Subcutaneous abdominal adipose tissue (tissue), 5 donors: ENCODE measurements at regions not wholly inside any gene's neighbourhood (a gene's known extent, or its start where the extent isn't known, plus 50 kb on each side); places are given as distances from the start of the nearest gene placed in this dataset.

Source experiments
- H3K27ac ChIP-seq: one replicate; pipeline ENCODE4 v1.7.0; 2013; ENCODE audit warnings: low read depth, mild to moderate bottlenecking, inconsistent platforms, low read length, moderate library complexity
- H3K27me3 ChIP-seq, 5 donors: one replicate each; pipeline ENCODE4 v1.7.0; 2013; ENCODE audit warnings: low read length in 5 of 5, inconsistent platforms in 1 of 5; ENCODE audit not compliant: control insufficient read depth in 5 of 5, insufficient read depth in 4 of 5
- H3K36me3 ChIP-seq, 5 donors: one replicate each; pipeline ENCODE4 v1.7.0; 2013; ENCODE audit warnings: low read length in 5 of 5; ENCODE audit not compliant: control insufficient read depth in 5 of 5, insufficient read depth in 5 of 5
- H3K4me1 ChIP-seq, 5 donors: one replicate each; pipeline ENCODE4 v1.7.0; 2013; ENCODE audit warnings: low read length in 5 of 5, mild to moderate bottlenecking in 3 of 5, moderate library complexity in 1 of 5; ENCODE audit not compliant: control insufficient read depth in 5 of 5, insufficient read depth in 5 of 5
- H3K4me3 ChIP-seq, 5 donors: one replicate each; pipeline ENCODE4 v1.7.0; 2013; ENCODE audit warnings: low read length in 5 of 5, low read depth in 1 of 5
- H3K9ac ChIP-seq, 5 donors: one replicate each; pipeline ENCODE4 v1.7.0; 2013; ENCODE audit warnings: low read length in 5 of 5, mild to moderate bottlenecking in 4 of 5, moderate library complexity in 3 of 5
- H3K9me3 ChIP-seq, 5 donors: one replicate each; pipeline ENCODE4 v1.7.0; 2013; ENCODE audit warnings: low read length in 5 of 5; ENCODE audit not compliant: control insufficient read depth in 5 of 5
- donor health status: healthy.
- donor health status: healthy.
- donor health status: healthy.
- donor health status: healthy.
- donor health status: healthy.

- H3K27me3 ChIP-seq = peaks cover 0 to 3% (median 0%) of the 10 kb centered on the region in 5 donors
- no peaks in the 10 kb centered on the region for H3K36me3 ChIP-seq
- no peak overlapping the region for H3K4me3 ChIP-seq
- no peak overlapping the region for H3K27ac ChIP-seq
- H3K4me1 ChIP-seq = no peaks in the 10 kb centered on the region
- H3K9me3 ChIP-seq = peaks cover 0 to 9% (median 8%) of the 10 kb centered on the region in 5 donors
- no peak overlapping the region for H3K9ac ChIP-seq
These were observed 56.2 kb upstream of the NPY start for GRCh38 chr7:24227603-24228359.

- H3K9me3 ChIP-seq = no peaks in the 10 kb centered on the region
- H3K36me3 ChIP-seq = no peaks in the 10 kb centered on the region
- H3K9ac ChIP-seq = no peak overlapping the region
- H3K4me1 ChIP-seq = no peaks in the 10 kb centered on the region
- no peak overlapping the region for H3K4me3 ChIP-seq
- H3K27ac ChIP-seq = no peak overlapping the region
- H3K27me3 ChIP-seq = peaks cover 0 to 3% (median 0%) of the 10 kb centered on the region in 5 donors
These were observed 54.3 kb upstream of the NPY start for GRCh38 chr7:24229481-24230226.

GRCh38 chr7:24231493-24231892 is 52.5 kb upstream of the NPY start:
- no peaks in the 10 kb centered on the region for H3K36me3 ChIP-seq
- H3K27me3 ChIP-seq = peaks cover 0 to 3% (median 0%) of the 10 kb centered on the region in 5 donors
- H3K9ac ChIP-seq = no peak overlapping the region
- H3K27ac ChIP-seq = no peak overlapping the region
- H3K4me1 ChIP-seq = no peaks in the 10 kb centered on the region
- H3K9me3 ChIP-seq = no peaks in the 10 kb centered on the region
- H3K4me3 ChIP-seq = no peak overlapping the region

- Histone ChIP-seq H3K4me1 (no peaks in the 10 kb centered on the region), H3K4me3 (no peak overlapping the region), H3K9ac (no peak overlapping the region), H3K36me3 (no peaks in the 10 kb centered on the region), H3K27ac (no peak overlapping the region), H3K27me3 (peaks cover 0 to 3% (median 0%) of the 10 kb centered on the region in 5 donors), H3K9me3 (no peaks in the 10 kb centered on the region)
These were observed 50.6 kb upstream of the NPY start for GRCh38 chr7:24233386-24233785.
